HEK293 (cell line): ENCODE measurements at regions not wholly inside any gene's neighbourhood (a gene's known extent, or its start where the extent isn't known, plus 50 kb on each side); places are given as distances from the start of the nearest gene placed in this dataset.

Experiments
- CTCF ChIA-PET: fragments of 350-600 bp; formaldehyde crosslinking; extraction: SDS; loops from one replicate; lab custom pipeline; 2021; ENCODE audit warnings: antibody characterized with exemption; lab: Yijun Ruan, JAX
- POLR2A ChIA-PET: fragments of 300-600 bp; formaldehyde crosslinking; extraction: SDS; loops from one replicate; lab custom pipeline; 2020; ENCODE audit warnings: antibody characterized with exemption, inconsistent platforms; lab: Yijun Ruan, JAX
- H3K27ac ChIP-seq: fragments of 200-500 bp; sonication (Bioruptor generic); 2 replicates; pipeline ENCODE4 v1.5.1; 2014; ENCODE audit warnings: low read depth, low read length, control low read depth, inconsistent platforms; ENCODE audit errors: extremely low read depth
- H3K36me3 ChIP-seq, 2 experiments: fragments of 200-500 bp in 1 of 2; sonication (Bioruptor generic) in 1 of 2; 1 replicate in 1 of 2; 2 replicates in 1 of 2; pipeline ENCODE4 v1.5.1; 2014 to 2017; ENCODE audit warnings: inconsistent platforms in 2 of 2, low read length in 2 of 2; ENCODE audit not compliant: control insufficient read depth in 2 of 2, insufficient read depth in 1 of 2
- H3K4me1 ChIP-seq: fragments of 200-500 bp; sonication (Bioruptor generic); 2 replicates; pipeline ENCODE4 v1.5.1; 2014; ENCODE audit warnings: mild to moderate bottlenecking, low read length, inconsistent platforms; ENCODE audit not compliant: control insufficient read depth, insufficient read depth
- H3K4me3 ChIP-seq: 2 replicates; pipeline ENCODE4 v1.5.1; 2011; ENCODE audit warnings: low read depth, mild to moderate bottlenecking, control low read depth, low read length, moderate library complexity
- H3K9me3 ChIP-seq: fragments of 200-500 bp; sonication (Bioruptor generic); 2 replicates; pipeline ENCODE4 v1.5.1; 2014; ENCODE audit warnings: low read depth, low read length, inconsistent platforms; ENCODE audit not compliant: control insufficient read depth, insufficient read depth
- EGR2 ChIP-seq: fragments of 450-650 bp; formaldehyde crosslinking; IDR thresholded peaks from 2 replicates; pipeline ENCODE4 v1.5.1; 2016; ENCODE audit warnings: low read depth, missing biosample characterization, missing genetic modification characterization
- GLIS1 ChIP-seq: fragments of 450-650 bp; formaldehyde crosslinking; IDR thresholded peaks from 2 replicates; pipeline ENCODE4 v1.5.1; 2016; ENCODE audit warnings: missing biosample characterization, missing genetic modification characterization
- IKZF3 ChIP-seq: fragments of 450-650 bp; IDR thresholded peaks from 2 replicates; pipeline ENCODE4 v1.5.0; 2018; ENCODE audit warnings: missing biosample characterization, mild to moderate bottlenecking, missing genetic modification characterization, moderate library complexity
- KLF17 ChIP-seq: fragments of 450-650 bp; formaldehyde crosslinking; IDR thresholded peaks from 2 replicates; pipeline ENCODE4 v1.5.1; 2016; ENCODE audit warnings: missing biosample characterization, missing genetic modification characterization
- MYNN ChIP-seq: fragments of 450-650 bp; formaldehyde crosslinking; IDR thresholded peaks from 2 replicates; pipeline ENCODE4 v1.5.1; 2016; ENCODE audit warnings: missing biosample characterization, missing genetic modification characterization, borderline replicate concordance
- SCRT2 ChIP-seq: fragments of 450-650 bp; formaldehyde crosslinking; IDR thresholded peaks from 2 replicates; pipeline ENCODE4 v1.5.1; 2016; ENCODE audit warnings: missing biosample characterization, missing genetic modification characterization
- ZBTB17 ChIP-seq: fragments of 450-650 bp; formaldehyde crosslinking; IDR thresholded peaks from 2 replicates; pipeline ENCODE4 v1.5.1; 2016; ENCODE audit warnings: missing biosample characterization, missing genetic modification characterization
- ZBTB6 ChIP-seq: fragments of 450-650 bp; formaldehyde crosslinking; IDR thresholded peaks from 2 replicates; pipeline ENCODE4 v1.5.1; 2017; ENCODE audit warnings: missing biosample characterization, missing genetic modification characterization
- ZNF10 ChIP-seq: fragments of 450-650 bp; formaldehyde crosslinking; IDR thresholded peaks from 2 replicates; pipeline ENCODE4 v1.5.1; 2017; ENCODE audit warnings: missing biosample characterization, missing genetic modification characterization
- ZNF311 ChIP-seq: fragments of 450-650 bp; formaldehyde crosslinking; IDR thresholded peaks from 2 replicates; pipeline ENCODE4 v1.5.1; 2017; ENCODE audit warnings: missing biosample characterization, missing genetic modification characterization, borderline replicate concordance
- ZNF341 ChIP-seq: fragments of 450-650 bp; formaldehyde crosslinking; IDR thresholded peaks from 2 replicates; pipeline ENCODE4; 2016; ENCODE audit warnings: low read depth, missing biosample characterization, missing genetic modification characterization
- ZNF416 ChIP-seq: fragments of 450-650 bp; formaldehyde crosslinking; IDR thresholded peaks from 2 replicates; pipeline ENCODE4 v1.5.1; 2016; ENCODE audit warnings: missing biosample characterization, missing genetic modification characterization
- ZNF518A ChIP-seq: fragments of 450-650 bp; formaldehyde crosslinking; conservative IDR thresholded peaks from 2 replicates; pipeline ENCODE4 v1.5.1; 2016; ENCODE audit warnings: low read depth, missing biosample characterization, missing genetic modification characterization
- ZNF600 ChIP-seq: fragments of 450-650 bp; formaldehyde crosslinking; IDR thresholded peaks from 2 replicates; pipeline ENCODE4 v1.5.1; 2016; ENCODE audit warnings: missing biosample characterization, missing genetic modification characterization
- ZNF747 ChIP-seq: fragments of 450-650 bp; formaldehyde crosslinking; IDR thresholded peaks from 2 replicates; pipeline ENCODE4 v1.5.1; 2016; ENCODE audit warnings: missing biosample characterization, missing genetic modification characterization
- ZNF791 ChIP-seq: fragments of 450-650 bp; formaldehyde crosslinking; IDR thresholded peaks from 2 replicates; pipeline ENCODE4 v1.5.1; 2016; ENCODE audit warnings: missing biosample characterization, missing genetic modification characterization
- ZSCAN5A ChIP-seq: fragments of 450-650 bp; formaldehyde crosslinking; IDR thresholded peaks from 2 replicates; pipeline ENCODE4 v1.5.1; 2016; ENCODE audit warnings: missing biosample characterization, missing genetic modification characterization

GRCh38 chr13:111492341-111492950 is 172.0 kb downstream of the TEX29 start:
- Histone ChIP-seq H3K9me3 (no peaks in the 10 kb centered on the region), H3K4me3 (no peak overlapping the region), H3K4me1 (no peaks in the 10 kb centered on the region), H3K36me3 (no peaks in the 10 kb centered on the region), H3K27ac (no peak overlapping the region)
- CTCF ChIA-PET, result no interaction called here
- POLR2A ChIA-PET, result no interaction called here
- TF ChIP-seq ZBTB6 (tag by site-specific recombination), result no peak
- no peak for TF ChIP-seq ZNF600 (tag by site-specific recombination)
- TF ChIP-seq ZNF747, result no peak

- ChIA-PET POLR2A (no interaction called here), CTCF (interaction anchor here (0.6 kb wide), 1 partner anchor 12 kb away, joined by 3 read pairs; no protein-coding TSS in a partner anchor)
- Histone ChIP-seq H3K4me3 (no peak overlapping the region), H3K4me1 (no peaks in the 10 kb centered on the region), H3K27ac (no peak overlapping the region), H3K9me3 (no peaks in the 10 kb centered on the region), H3K36me3 (no peaks in the 10 kb centered on the region)
- TF ChIP-seq ZNF791 (tag by site-specific recombination) (no peak), GLIS1 (no peak), IKZF3 (no peak), ZSCAN5A (tag by site-specific recombination) (no peak), MYNN (tag by site-specific recombination) (no peak), ZNF518A (tag by site-specific recombination) (no peak), KLF17 (tag by site-specific recombination) (no peak), ZBTB17 (tag by site-specific recombination) (no peak), ZNF341 (tag by site-specific recombination) (no peak), EGR2 (tag by site-specific recombination) (no peak), ZNF10 (tag by site-specific recombination) (no peak), ZNF416 (no peak), ZNF311 (tag by site-specific recombination) (no peak), SCRT2 (no peak)
These were observed 172.5 kb downstream of the TEX29 start for GRCh38 chr13:111492958-111493357.
